Fibroblast of mammary gland (primary cell): ENCODE measurements at regions not wholly inside any gene's neighbourhood (a gene's known extent, or its start where the extent isn't known, plus 50 kb on each side); places are given as distances from the start of the nearest gene placed in this dataset.

Experiments used
- DNase-seq: peaks from one replicate; pipeline ENCODE4 v3.0.0-alpha.2; 2010; ENCODE audit warnings: low read depth
- H3K4me3 ChIP-seq: 2 replicates; pipeline ENCODE4 v1.5.1; 2011; ENCODE audit warnings: low read depth, mild to moderate bottlenecking, low read length, moderate library complexity; ENCODE audit not compliant: control insufficient read depth
- TF ChIP-seq, protein P1 (sequence below): conservative IDR thresholded peaks from 2 replicates; pipeline ENCODE4 v1.5.1; 2011; ENCODE audit warnings: low read depth, low read length, inconsistent platforms; ENCODE audit not compliant: control insufficient read depth, insufficient read depth

DNA sequence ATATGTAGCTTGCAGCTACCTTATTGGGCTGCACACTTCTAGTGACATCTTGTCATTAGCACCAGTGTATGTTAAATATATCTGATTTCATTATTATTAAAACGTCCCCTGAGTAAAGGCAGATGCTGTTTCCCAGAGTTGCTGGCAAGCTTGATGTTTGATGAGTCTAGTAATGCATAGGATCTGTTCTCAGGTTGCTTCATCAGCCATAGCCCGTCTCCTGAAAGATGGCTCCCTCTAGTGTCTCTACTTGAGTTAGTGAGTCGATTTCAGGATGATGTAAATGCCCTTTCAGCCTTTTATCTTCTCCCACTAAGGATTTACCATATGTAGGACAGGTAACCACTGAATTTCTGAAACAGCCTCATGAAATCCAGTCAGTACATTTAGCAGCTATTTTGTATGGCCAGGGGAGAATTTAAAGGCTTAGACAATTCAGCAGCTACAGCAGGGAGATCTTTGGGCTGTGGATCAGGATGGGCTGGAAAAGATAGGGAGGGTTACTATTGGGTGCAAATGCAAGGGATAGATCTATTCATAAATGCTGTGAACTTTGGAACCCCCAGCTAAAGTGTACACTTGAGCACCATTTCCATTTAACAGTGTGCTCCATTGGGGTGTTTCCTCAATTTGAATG is 376.3 kb downstream of the CNTNAP4 start:
- peak; percentile 74 for DNase-seq
- no peak overlapping the region for H3K4me3 ChIP-seq
- TF ChIP-seq, protein P1, sequence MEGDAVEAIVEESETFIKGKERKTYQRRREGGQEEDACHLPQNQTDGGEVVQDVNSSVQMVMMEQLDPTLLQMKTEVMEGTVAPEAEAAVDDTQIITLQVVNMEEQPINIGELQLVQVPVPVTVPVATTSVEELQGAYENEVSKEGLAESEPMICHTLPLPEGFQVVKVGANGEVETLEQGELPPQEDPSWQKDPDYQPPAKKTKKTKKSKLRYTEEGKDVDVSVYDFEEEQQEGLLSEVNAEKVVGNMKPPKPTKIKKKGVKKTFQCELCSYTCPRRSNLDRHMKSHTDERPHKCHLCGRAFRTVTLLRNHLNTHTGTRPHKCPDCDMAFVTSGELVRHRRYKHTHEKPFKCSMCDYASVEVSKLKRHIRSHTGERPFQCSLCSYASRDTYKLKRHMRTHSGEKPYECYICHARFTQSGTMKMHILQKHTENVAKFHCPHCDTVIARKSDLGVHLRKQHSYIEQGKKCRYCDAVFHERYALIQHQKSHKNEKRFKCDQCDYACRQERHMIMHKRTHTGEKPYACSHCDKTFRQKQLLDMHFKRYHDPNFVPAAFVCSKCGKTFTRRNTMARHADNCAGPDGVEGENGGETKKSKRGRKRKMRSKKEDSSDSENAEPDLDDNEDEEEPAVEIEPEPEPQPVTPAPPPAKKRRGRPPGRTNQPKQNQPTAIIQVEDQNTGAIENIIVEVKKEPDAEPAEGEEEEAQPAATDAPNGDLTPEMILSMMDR = peak; percentile 79

DNA sequence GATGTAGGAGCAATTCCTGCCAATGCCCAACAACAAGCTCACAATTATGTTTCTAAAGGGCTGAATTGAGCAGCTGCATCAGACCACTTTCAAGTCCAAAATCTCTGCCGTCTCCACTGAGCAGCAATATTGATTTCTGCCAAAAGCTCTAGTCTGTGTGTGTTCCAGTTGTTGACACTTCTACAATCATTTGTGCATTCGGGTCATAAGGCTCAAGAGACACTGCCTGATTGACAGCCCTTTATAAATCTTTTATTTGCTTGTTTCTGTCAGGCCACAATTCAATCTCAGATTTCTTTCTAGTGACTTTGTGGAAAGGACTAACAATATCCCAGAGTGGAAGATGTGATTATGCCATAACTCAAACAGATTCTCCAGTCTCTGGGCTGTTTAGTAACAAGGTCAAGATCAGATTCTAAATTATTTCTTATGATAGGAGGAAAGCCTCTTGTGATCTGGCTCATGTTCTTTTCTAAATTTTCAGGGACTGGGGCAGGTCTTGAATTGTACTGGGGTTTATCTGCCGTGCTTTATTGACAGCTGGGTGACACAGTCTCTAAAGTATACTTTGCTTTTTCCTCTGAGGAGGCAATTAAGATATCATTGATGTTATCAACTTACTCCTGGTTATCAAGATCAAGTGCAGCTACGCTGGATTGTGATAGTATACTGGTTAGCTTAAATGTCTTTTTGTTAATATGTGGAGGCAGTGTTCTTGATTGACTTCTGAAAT is 377.1 kb downstream of the CNTNAP4 start:
- DNase-seq = no peak

DNA sequence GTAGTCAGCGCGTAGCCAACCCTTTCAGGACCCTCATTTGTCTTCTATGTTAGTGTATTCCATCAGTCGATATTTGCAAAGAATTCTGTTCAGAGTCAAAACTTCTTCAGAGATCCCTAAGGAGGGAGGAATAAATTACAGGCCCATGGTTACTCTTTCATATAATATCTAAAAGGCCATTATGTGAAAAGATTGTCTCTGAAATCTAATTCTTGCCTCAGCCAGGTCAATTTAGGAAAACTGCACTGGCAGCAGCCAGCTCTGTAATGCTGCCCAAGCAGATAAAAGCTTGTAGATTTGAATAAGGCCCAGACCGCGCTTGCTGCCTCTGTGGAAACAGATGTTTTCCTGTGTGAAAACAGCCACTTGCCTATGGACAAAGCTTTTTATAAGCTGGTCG is 379.8 kb downstream of the CNTNAP4 start:
- H3K4me3 ChIP-seq = no peak overlapping the region
- no peak for DNase-seq
- TF ChIP-seq, protein P1 = no peak

More for the DNA sequence above, 377.1 kb downstream of the CNTNAP4 start:
- TF ChIP-seq, protein P1 = no peak
- H3K4me3 ChIP-seq = no peak overlapping the region

- H3K4me3 ChIP-seq = no peak overlapping the region
- TF ChIP-seq, protein P1 = no peak
- DNase-seq = peak; percentile 36
Observed at GRCh38 chr16:76661691-76662235, 384.6 kb downstream of the CNTNAP4 start.

DNA sequence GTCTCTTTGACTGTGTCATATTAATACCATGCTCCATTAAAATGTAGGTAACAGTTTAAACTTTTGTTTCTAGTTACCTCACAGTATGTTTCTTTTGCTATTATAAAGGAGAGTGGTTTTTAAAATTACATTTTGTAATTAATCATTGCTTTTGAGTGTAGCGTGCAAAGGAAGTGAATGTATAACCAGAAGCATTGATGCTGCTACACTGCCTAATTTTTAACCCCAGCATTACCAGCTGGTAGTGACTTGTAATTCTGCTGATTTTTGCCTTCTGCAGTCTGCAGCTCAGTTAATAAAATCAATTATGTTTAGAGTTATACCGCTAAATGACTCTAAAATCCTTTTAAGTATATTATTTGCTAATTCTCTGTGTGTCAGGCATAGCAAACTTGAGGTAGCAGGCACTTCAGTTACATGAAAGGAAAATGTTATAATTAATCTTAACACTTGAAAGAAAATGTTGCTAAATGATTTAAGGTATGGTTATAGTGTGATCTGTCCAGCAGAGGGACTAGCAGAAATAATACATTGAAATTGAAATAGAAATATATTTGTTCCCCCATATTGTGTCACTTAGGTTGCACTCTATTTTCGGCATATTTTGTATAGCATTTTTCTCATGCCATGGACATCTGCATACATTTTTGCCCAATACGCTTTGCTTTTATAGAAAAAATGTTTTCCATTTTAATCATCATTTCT is 388.5 kb downstream of the CNTNAP4 start:
- TF ChIP-seq, protein P1 = no peak
- no peak for DNase-seq
- no peak overlapping the region for H3K4me3 ChIP-seq

DNA sequence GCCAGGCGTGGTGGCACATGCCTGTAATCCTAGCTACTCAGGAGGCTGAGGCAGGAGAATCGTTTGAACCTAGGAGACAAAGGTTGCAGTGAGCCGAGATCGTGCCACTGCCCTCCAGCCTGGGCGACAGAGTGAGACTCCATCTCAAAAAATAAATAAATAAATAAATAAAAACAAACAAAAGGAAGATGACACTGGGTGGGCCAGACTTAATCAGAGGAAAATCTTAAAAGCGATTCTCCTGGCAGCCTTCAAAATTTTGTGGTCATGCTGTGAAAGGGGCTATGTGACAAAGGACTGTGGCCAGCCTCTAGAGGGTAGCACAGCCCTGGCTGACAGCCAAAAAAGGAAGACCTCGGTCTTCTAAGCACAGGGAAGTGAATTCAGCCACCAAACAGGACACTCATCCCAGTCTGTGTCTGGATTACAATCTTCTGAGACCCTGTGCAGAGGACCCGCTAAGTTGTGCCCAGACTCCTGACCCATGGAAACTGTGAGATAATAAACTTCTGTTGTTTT is 391.1 kb downstream of the CNTNAP4 start:
- TF ChIP-seq, protein P1 = no peak
- no peak for DNase-seq
- H3K4me3 ChIP-seq = no peak overlapping the region
